Neural progenitor cell (in vitro differentiated cells): ENCODE measurements at regions not wholly inside any gene's neighbourhood (a gene's known extent, or its start where the extent isn't known, plus 50 kb on each side); places are given as distances from the start of the nearest gene placed in this dataset.

Experiments
- CTCF ChIP-seq: fragments of 200-600 bp; sonication (generic); IDR thresholded peaks from 2 replicates; pipeline ENCODE4 v1.5.1; 2017; ENCODE audit warnings: antibody characterized with exemption, mild to moderate bottlenecking
- EZH2 ChIP-seq: fragments of 200-600 bp; sonication (generic); IDR thresholded peaks from 2 replicates; pipeline ENCODE4 v1.6.1; 2017; ENCODE audit warnings: antibody characterized with exemption, mild to moderate bottlenecking, moderate library complexity

- TF ChIP-seq CTCF (no peak), EZH2 (no peak)
Measured at GRCh38 chr4:71687056-71687455, 96.8 kb downstream of the GC start.
